Glutamatergic neuron (in vitro differentiated cells): ENCODE measurements at regions not wholly inside any gene's neighbourhood (a gene's known extent, or its start where the extent isn't known, plus 50 kb on each side); places are given as distances from the start of the nearest gene placed in this dataset.

ENCODE experiments used
- DNase-seq: peaks from one replicate; pipeline ENCODE4 v3.0.0; 2022
- H3K27ac Mint-ChIP-seq: one replicate; pipeline ENCODE4 v1.8.0; 2020; ENCODE audit warnings: mild to moderate bottlenecking, mixed read lengths, inconsistent platforms; ENCODE audit not compliant: unreplicated experiment
- H3K27me3 Mint-ChIP-seq: one replicate; pipeline ENCODE4 v1.8.0; 2020; ENCODE audit warnings: mild to moderate bottlenecking, moderate library complexity, mixed read lengths, inconsistent platforms; ENCODE audit not compliant: unreplicated experiment
- H3K36me3 Mint-ChIP-seq: one replicate; pipeline ENCODE4 v1.8.0; 2020; ENCODE audit warnings: mild to moderate bottlenecking, mixed read lengths, inconsistent platforms; ENCODE audit not compliant: unreplicated experiment
- H3K4me1 Mint-ChIP-seq: one replicate; pipeline ENCODE4 v1.8.0; 2020; ENCODE audit warnings: mild to moderate bottlenecking, low read depth, mixed read lengths, inconsistent platforms; ENCODE audit not compliant: unreplicated experiment
- H3K4me3 Mint-ChIP-seq: one replicate; pipeline ENCODE4 v1.8.0; 2020; ENCODE audit warnings: mild to moderate bottlenecking, mixed read lengths, inconsistent platforms; ENCODE audit not compliant: unreplicated experiment
- H3K9me3 Mint-ChIP-seq: one replicate; pipeline ENCODE4 v1.8.0; 2020; ENCODE audit warnings: mild to moderate bottlenecking, moderate library complexity, mixed read lengths, inconsistent platforms; ENCODE audit not compliant: unreplicated experiment
- TF ChIP-seq, protein P1 (sequence below): fragments of 200-600 bp; sonication (generic); IDR thresholded peaks from one replicate; pipeline ENCODE4 v1.5.0; 2021; ENCODE audit not compliant: partially characterized antibody, unreplicated experiment

- no peak overlapping the region for H3K27ac Mint-ChIP-seq
These were observed 649.5 kb downstream of the XIRP2 start for GRCh38 chr2:167537743-167538142.

GRCh38 chr2:167534443-167534842 is 646.2 kb downstream of the XIRP2 start:
- no peak for DNase-seq
- Mint-ChIP-seq H3K27ac (no peak overlapping the region), H3K9me3 (no peaks in the 10 kb centered on the region), H3K4me1 (no peaks in the 10 kb centered on the region), H3K4me3 (no peak overlapping the region), H3K36me3 (no peaks in the 10 kb centered on the region), H3K27me3 (peaks cover 2% of the 10 kb centered on the region)
- TF ChIP-seq, protein P1, sequence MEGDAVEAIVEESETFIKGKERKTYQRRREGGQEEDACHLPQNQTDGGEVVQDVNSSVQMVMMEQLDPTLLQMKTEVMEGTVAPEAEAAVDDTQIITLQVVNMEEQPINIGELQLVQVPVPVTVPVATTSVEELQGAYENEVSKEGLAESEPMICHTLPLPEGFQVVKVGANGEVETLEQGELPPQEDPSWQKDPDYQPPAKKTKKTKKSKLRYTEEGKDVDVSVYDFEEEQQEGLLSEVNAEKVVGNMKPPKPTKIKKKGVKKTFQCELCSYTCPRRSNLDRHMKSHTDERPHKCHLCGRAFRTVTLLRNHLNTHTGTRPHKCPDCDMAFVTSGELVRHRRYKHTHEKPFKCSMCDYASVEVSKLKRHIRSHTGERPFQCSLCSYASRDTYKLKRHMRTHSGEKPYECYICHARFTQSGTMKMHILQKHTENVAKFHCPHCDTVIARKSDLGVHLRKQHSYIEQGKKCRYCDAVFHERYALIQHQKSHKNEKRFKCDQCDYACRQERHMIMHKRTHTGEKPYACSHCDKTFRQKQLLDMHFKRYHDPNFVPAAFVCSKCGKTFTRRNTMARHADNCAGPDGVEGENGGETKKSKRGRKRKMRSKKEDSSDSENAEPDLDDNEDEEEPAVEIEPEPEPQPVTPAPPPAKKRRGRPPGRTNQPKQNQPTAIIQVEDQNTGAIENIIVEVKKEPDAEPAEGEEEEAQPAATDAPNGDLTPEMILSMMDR, result no peak

More at GRCh38 chr2:167537743-167538142, 649.5 kb downstream of the XIRP2 start:
- DNase-seq, result no peak
- Mint-ChIP-seq H3K4me1 (no peaks in the 10 kb centered on the region), H3K9me3 (no peaks in the 10 kb centered on the region), H3K36me3 (no peaks in the 10 kb centered on the region), H3K27me3 (peaks cover 2% of the 10 kb centered on the region), H3K4me3 (no peak overlapping the region)
- TF ChIP-seq, protein P1, result no peak

- no peaks in the 10 kb centered on the region for H3K27me3 Mint-ChIP-seq
- H3K36me3 Mint-ChIP-seq, result no peaks in the 10 kb centered on the region
- H3K4me3 Mint-ChIP-seq, result no peak overlapping the region
- no peak for DNase-seq
- H3K9me3 Mint-ChIP-seq, result no peaks in the 10 kb centered on the region
- H3K4me1 Mint-ChIP-seq, result no peaks in the 10 kb centered on the region
- no peak overlapping the region for H3K27ac Mint-ChIP-seq
- TF ChIP-seq, protein P1, result no peak
These were observed 636.5 kb downstream of the XIRP2 start for GRCh38 chr2:167524786-167525185.

DNA sequence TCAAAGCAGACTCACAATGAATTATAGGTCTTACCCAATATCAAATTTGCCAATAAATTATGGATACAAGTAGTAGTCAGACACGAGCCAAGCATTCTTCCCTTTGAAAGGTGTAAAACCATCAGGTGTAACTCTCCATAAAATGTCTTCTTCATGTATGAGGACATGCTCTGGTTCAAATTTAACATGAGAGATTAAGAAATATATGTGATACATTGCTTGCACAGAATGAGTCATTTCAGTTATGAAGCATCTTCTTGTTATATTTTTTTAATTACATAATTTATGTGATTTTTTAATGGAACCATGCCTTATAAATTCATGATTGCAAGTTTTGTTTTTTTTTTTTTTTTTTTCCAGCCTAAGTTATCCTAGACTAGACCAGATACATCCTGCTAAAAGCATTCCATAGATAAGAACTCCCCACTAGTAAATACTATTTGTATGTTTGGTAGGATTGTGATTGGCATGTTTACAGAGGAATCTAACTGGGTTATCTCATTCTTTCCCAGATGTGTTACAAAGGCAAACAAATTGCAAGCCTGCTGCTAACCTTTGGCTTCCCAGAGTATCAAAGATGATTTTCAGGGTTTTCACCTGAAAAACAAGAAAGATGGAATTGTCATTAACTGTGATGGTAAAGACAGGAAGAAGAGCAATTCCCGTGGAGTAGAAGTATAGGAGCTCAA is 621.9 kb downstream of the XIRP2 start:
- Mint-ChIP-seq H3K4me1 (no peaks in the 10 kb centered on the region), H3K27ac (no peak overlapping the region), H3K36me3 (no peaks in the 10 kb centered on the region), H3K4me3 (no peak overlapping the region), H3K9me3 (no peaks in the 10 kb centered on the region), H3K27me3 (no peaks in the 10 kb centered on the region)
- no peak for DNase-seq
- TF ChIP-seq, protein P1, result no peak

GRCh38 chr2:167509586-167509985 is 621.3 kb downstream of the XIRP2 start:
- Mint-ChIP-seq H3K27ac (no peak overlapping the region), H3K27me3 (no peaks in the 10 kb centered on the region), H3K9me3 (no peaks in the 10 kb centered on the region), H3K4me3 (no peak overlapping the region), H3K4me1 (no peaks in the 10 kb centered on the region), H3K36me3 (no peaks in the 10 kb centered on the region)
- no peak for DNase-seq
- TF ChIP-seq, protein P1, result no peak
